ENCODE measurements at regions not wholly inside any gene's neighbourhood (a gene's known extent, or its start where the extent isn't known, plus 50 kb on each side); places are given as distances from the start of the nearest gene placed in this dataset.
A peak's percentile ranks its signal among the peaks of the same experiment; 100 is the strongest.

GRCh38 chr3:83302091-83302490 lies 1540.6 kb upstream of the GBE1 start:
- DNase-seq (ENCODE audit: low read depth, low spot score) = no peak
- in situ Hi-C loops (cut with HindIII; ENCODE audit: low pct_unique_long_range_greater_than_20kb, low sequenced_read_pairs) = no loop called here

- DNase-seq (ENCODE audit: low read depth, low spot score) = no peak
- in situ Hi-C loops (cut with HindIII; ENCODE audit: low pct_unique_long_range_greater_than_20kb, low sequenced_read_pairs) = no loop called here
Observed at GRCh38 chr3:83317605-83318004, 1556.2 kb upstream of the GBE1 start.

- in situ Hi-C loops (cut with HindIII; ENCODE audit: low pct_unique_long_range_greater_than_20kb, low sequenced_read_pairs) = no loop called here
- DNase-seq (ENCODE audit: low read depth, low spot score) = no peak
Observed at GRCh38 chr3:83320726-83321125, 1559.3 kb upstream of the GBE1 start.

- no peak for DNase-seq (ENCODE audit: low read depth, low spot score)
- in situ Hi-C loops (cut with HindIII; ENCODE audit: low pct_unique_long_range_greater_than_20kb, low sequenced_read_pairs) = no loop called here
Observed at GRCh38 chr3:83321457-83321856, 1560.0 kb upstream of the GBE1 start.

- no peak for DNase-seq (ENCODE audit: low read depth, low spot score)
- in situ Hi-C loops (cut with HindIII; ENCODE audit: low pct_unique_long_range_greater_than_20kb, low sequenced_read_pairs) = no loop called here
Observed at GRCh38 chr3:83321891-83322290, 1560.4 kb upstream of the GBE1 start.

GRCh38 chr3:83354205-83354604 lies 1592.8 kb upstream of the GBE1 start:
- DNase-seq (ENCODE audit: low read depth, low spot score) = no peak
- in situ Hi-C loops (cut with HindIII; ENCODE audit: low pct_unique_long_range_greater_than_20kb, low sequenced_read_pairs) = no loop called here

- no peak for DNase-seq (ENCODE audit: low read depth, low spot score)
- in situ Hi-C loops (cut with HindIII; ENCODE audit: low pct_unique_long_range_greater_than_20kb, low sequenced_read_pairs) = no loop called here
Observed at GRCh38 chr3:83393276-83393675, 1565.5 kb upstream of the CADM2 start.

- no peak for DNase-seq (ENCODE audit: low read depth, low spot score)
- in situ Hi-C loops (cut with HindIII; ENCODE audit: low pct_unique_long_range_greater_than_20kb, low sequenced_read_pairs) = no loop called here
Observed at GRCh38 chr3:83403927-83404326, 1554.9 kb upstream of the CADM2 start.

- in situ Hi-C loops (cut with HindIII; ENCODE audit: low pct_unique_long_range_greater_than_20kb, low sequenced_read_pairs) = no loop called here
- no peak for DNase-seq (ENCODE audit: low read depth, low spot score)
Observed at GRCh38 chr3:83426300-83426699, 1532.5 kb upstream of the CADM2 start.

- peak; percentile 25 for DNase-seq (ENCODE audit: low read depth, low spot score)
- in situ Hi-C loops (cut with HindIII; ENCODE audit: low pct_unique_long_range_greater_than_20kb, low sequenced_read_pairs) = no loop called here
Observed at GRCh38 chr3:83434880-83435587, 1523.8 kb upstream of the CADM2 start.

- DNase-seq (ENCODE audit: low read depth, low spot score) = no peak
- in situ Hi-C loops (cut with HindIII; ENCODE audit: low pct_unique_long_range_greater_than_20kb, low sequenced_read_pairs) = no loop called here
Observed at GRCh38 chr3:83438188-83438587, 1520.6 kb upstream of the CADM2 start.

- in situ Hi-C loops (cut with HindIII; ENCODE audit: low pct_unique_long_range_greater_than_20kb, low sequenced_read_pairs) = no loop called here
- DNase-seq (ENCODE audit: low read depth, low spot score) = no peak
Observed at GRCh38 chr3:83453056-83453455, 1505.7 kb upstream of the CADM2 start.

- in situ Hi-C loops (cut with HindIII; ENCODE audit: low pct_unique_long_range_greater_than_20kb, low sequenced_read_pairs) = no loop called here
- no peak for DNase-seq (ENCODE audit: low read depth, low spot score)
Observed at GRCh38 chr3:83454353-83454752, 1504.4 kb upstream of the CADM2 start.

GRCh38 chr3:83457551-83457950 lies 1501.2 kb upstream of the CADM2 start:
- no peak for DNase-seq (ENCODE audit: low read depth, low spot score)
- in situ Hi-C loops (cut with HindIII; ENCODE audit: low pct_unique_long_range_greater_than_20kb, low sequenced_read_pairs) = no loop called here

- in situ Hi-C loops (cut with HindIII; ENCODE audit: low pct_unique_long_range_greater_than_20kb, low sequenced_read_pairs) = no loop called here
- no peak for DNase-seq (ENCODE audit: low read depth, low spot score)
Observed at GRCh38 chr3:83460052-83460451, 1498.7 kb upstream of the CADM2 start.

GRCh38 chr3:83461411-83461810 lies 1497.4 kb upstream of the CADM2 start:
- no peak for DNase-seq (ENCODE audit: low read depth, low spot score)
- in situ Hi-C loops (cut with HindIII; ENCODE audit: low pct_unique_long_range_greater_than_20kb, low sequenced_read_pairs) = no loop called here

- in situ Hi-C loops (cut with HindIII; ENCODE audit: low pct_unique_long_range_greater_than_20kb, low sequenced_read_pairs) = no loop called here
- no peak for DNase-seq (ENCODE audit: low read depth, low spot score)
Observed at GRCh38 chr3:83477563-83477962, 1481.2 kb upstream of the CADM2 start.

GRCh38 chr3:83482402-83483070 lies 1476.3 kb upstream of the CADM2 start:
- in situ Hi-C loops (cut with HindIII; ENCODE audit: low pct_unique_long_range_greater_than_20kb, low sequenced_read_pairs) = no loop called here
- DNase-seq (ENCODE audit: low read depth, low spot score) = no peak

- in situ Hi-C loops (cut with HindIII; ENCODE audit: low pct_unique_long_range_greater_than_20kb, low sequenced_read_pairs) = no loop called here
- DNase-seq (ENCODE audit: low read depth, low spot score) = no peak
Observed at GRCh38 chr3:83496462-83496861, 1462.3 kb upstream of the CADM2 start.
